Esophagus muscularis mucosa (tissue), 4 donors: ENCODE measurements at regions not wholly inside any gene's neighbourhood (a gene's known extent, or its start where the extent isn't known, plus 50 kb on each side); places are given as distances from the start of the nearest gene placed in this dataset.

Source experiments
- EP300 ChIP-seq: sonication (generic); formaldehyde crosslinking; IDR thresholded peaks from one replicate; pipeline ENCODE4 v1.6.1; 2017; ENCODE audit warnings: antibody characterized with exemption
- POLR2A ChIP-seq: fragments of 450-650 bp; IDR thresholded peaks from one replicate; pipeline ENCODE4 v1.6.1; 2017; ENCODE audit warnings: antibody characterized with exemption, moderate library complexity, mild to moderate bottlenecking, low read depth
- POLR2AphosphoS5 ChIP-seq, 2 donors: sonication (generic); formaldehyde crosslinking; IDR thresholded peaks; one replicate each; pipeline ENCODE4 v1.6.1; 2017; ENCODE audit warnings: antibody characterized with exemption in 2 of 2
- TF ChIP-seq, protein P1 (sequence below), 3 experiments: fragments of 200-600 bp in 2 of 3; fragments of 450-650 bp in 1 of 3; sonication (generic) in 2 of 3; IDR thresholded peaks; one replicate each; pipeline ENCODE4 v1.5.1; 2017 to 2019; ENCODE audit warnings: antibody characterized with exemption in 3 of 3, mild to moderate bottlenecking in 2 of 3, moderate library complexity in 1 of 3

GRCh38 chrX:9253211-9253610 is 211.6 kb upstream of the TBL1X start:
- TF ChIP-seq POLR2A (no peak), EP300 (no peak), POLR2AphosphoS5 (IDR thresholded peaks at IDR 0.05) (no peak)
- TF ChIP-seq, protein P1, sequence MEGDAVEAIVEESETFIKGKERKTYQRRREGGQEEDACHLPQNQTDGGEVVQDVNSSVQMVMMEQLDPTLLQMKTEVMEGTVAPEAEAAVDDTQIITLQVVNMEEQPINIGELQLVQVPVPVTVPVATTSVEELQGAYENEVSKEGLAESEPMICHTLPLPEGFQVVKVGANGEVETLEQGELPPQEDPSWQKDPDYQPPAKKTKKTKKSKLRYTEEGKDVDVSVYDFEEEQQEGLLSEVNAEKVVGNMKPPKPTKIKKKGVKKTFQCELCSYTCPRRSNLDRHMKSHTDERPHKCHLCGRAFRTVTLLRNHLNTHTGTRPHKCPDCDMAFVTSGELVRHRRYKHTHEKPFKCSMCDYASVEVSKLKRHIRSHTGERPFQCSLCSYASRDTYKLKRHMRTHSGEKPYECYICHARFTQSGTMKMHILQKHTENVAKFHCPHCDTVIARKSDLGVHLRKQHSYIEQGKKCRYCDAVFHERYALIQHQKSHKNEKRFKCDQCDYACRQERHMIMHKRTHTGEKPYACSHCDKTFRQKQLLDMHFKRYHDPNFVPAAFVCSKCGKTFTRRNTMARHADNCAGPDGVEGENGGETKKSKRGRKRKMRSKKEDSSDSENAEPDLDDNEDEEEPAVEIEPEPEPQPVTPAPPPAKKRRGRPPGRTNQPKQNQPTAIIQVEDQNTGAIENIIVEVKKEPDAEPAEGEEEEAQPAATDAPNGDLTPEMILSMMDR (IDR thresholded peaks at IDR 0.05) = no peak
